ENCODE measurements at regions not wholly inside any gene's neighbourhood (a gene's known extent, or its start where the extent isn't known, plus 50 kb on each side); places are given as distances from the start of the nearest gene placed in this dataset.

DNA sequence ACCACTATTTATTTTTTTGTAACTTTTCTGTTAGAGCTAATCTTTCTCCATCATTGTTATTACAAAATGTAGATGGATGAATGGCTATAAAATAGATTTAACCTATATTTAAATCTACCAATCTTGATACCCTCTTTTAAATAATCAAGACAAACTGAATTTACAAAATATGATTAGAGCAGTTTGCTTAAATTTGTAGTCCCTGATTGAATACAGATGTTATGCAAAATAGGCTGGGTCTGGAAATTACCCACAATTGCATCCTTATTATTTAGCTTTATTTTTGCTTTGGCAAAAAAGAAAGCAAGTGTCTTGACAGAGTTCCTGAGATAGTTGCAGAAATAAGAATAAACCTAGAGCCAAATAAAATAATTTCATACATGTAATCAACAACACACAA lies 352.8 kb downstream of the KLF12 start:
- H3K27ac Mint-ChIP-seq = no peak overlapping the region
- Histone ChIP-seq H3K27me3 (ENCODE audit: control insufficient read depth in 1 of 2, insufficient read depth in 2 of 2, low read length in 2 of 2) (no peaks in the 10 kb centered on the region), H3K27ac (ENCODE audit: low read depth in 1 of 2, low read length in 2 of 2) (no peak overlapping the region), H3K4me3 (ENCODE audit: low read length) (no peak overlapping the region), H3K4me1 (ENCODE audit: insufficient read depth, low read length) (no peaks in the 10 kb centered on the region), H3K36me3 (ENCODE audit: insufficient read depth, low read length) (peaks cover 33% of the 10 kb centered on the region), H3K9me3 (ENCODE audit: control insufficient read depth in 1 of 2, insufficient read depth in 1 of 2, low read length in 2 of 2) (peaks cover 0 to 7% of the 10 kb centered on the region in 2 experiments)
- POLR2A ChIA-PET = interaction anchor here (0.6 kb wide), 1 partner anchor 331 kb away, joined by 3 read pairs; no protein-coding TSS in a partner anchor
- TF ChIP-seq, protein P1, sequence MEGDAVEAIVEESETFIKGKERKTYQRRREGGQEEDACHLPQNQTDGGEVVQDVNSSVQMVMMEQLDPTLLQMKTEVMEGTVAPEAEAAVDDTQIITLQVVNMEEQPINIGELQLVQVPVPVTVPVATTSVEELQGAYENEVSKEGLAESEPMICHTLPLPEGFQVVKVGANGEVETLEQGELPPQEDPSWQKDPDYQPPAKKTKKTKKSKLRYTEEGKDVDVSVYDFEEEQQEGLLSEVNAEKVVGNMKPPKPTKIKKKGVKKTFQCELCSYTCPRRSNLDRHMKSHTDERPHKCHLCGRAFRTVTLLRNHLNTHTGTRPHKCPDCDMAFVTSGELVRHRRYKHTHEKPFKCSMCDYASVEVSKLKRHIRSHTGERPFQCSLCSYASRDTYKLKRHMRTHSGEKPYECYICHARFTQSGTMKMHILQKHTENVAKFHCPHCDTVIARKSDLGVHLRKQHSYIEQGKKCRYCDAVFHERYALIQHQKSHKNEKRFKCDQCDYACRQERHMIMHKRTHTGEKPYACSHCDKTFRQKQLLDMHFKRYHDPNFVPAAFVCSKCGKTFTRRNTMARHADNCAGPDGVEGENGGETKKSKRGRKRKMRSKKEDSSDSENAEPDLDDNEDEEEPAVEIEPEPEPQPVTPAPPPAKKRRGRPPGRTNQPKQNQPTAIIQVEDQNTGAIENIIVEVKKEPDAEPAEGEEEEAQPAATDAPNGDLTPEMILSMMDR (IDR thresholded peaks at IDR 0.05) = no peak
- H3K36me3 Mint-ChIP-seq (ENCODE audit: low read depth) = peaks cover 84% of the 10 kb centered on the region
- H3K9me3 Mint-ChIP-seq = peaks cover 4% of the 10 kb centered on the region
- H3K4me3 Mint-ChIP-seq = no peak overlapping the region
- no peaks in the 10 kb centered on the region for H3K27me3 Mint-ChIP-seq
- H3K4me1 Mint-ChIP-seq (ENCODE audit: low read depth) = peaks cover 49% of the 10 kb centered on the region
- DNase-seq (no peak), ATAC-seq (ENCODE audit: poor library complexity) (no peak)
- intact Hi-C loops (cut with DNase I, micrococcal nuclease) = no loop called here
- CTCF ChIA-PET = interaction anchor here (1.2 kb wide), 1 partner anchor 14 kb away, joined by 5 read pairs; no protein-coding TSS in a partner anchor

DNA sequence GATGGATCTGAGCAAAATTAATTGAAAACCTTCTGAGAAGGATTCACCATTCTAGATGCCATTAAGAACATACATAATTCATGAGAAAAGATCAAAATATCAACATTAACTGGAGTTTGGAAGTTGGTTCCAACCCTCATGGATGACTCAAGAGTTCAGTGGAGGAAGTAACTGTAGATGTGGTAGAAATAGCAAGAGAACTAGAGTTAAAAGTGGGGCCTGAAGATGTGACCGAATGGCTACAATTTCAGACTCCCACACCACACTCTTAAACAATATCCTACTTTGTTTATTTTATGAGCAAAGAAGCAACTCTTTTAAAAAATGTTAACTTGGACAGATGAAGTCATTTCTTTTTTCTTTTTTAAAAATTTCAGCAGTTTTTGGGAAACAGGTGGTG lies 354.3 kb downstream of the KLF12 start:
- peak overlapping the region; percentile 10 for H3K27ac Mint-ChIP-seq
- H3K9me3 Mint-ChIP-seq = peaks cover 4% of the 10 kb centered on the region
- CTCF ChIA-PET = no interaction called here
- peaks cover 39% of the 10 kb centered on the region for H3K4me1 Mint-ChIP-seq (ENCODE audit: low read depth)
- Histone ChIP-seq H3K27me3 (ENCODE audit: control insufficient read depth in 1 of 2, insufficient read depth in 2 of 2, low read length in 2 of 2) (no peaks in the 10 kb centered on the region), H3K36me3 (ENCODE audit: insufficient read depth, low read length) (peaks cover 38% of the 10 kb centered on the region), H3K27ac (ENCODE audit: low read depth in 1 of 2, low read length in 2 of 2) (no peak overlapping the region), H3K4me1 (ENCODE audit: insufficient read depth, low read length) (no peaks in the 10 kb centered on the region), H3K4me3 (ENCODE audit: low read length) (no peak overlapping the region), H3K9me3 (ENCODE audit: control insufficient read depth in 1 of 2, insufficient read depth in 1 of 2, low read length in 2 of 2) (peaks cover 0 to 7% of the 10 kb centered on the region in 2 experiments)
- DNase-seq = no peak
- no peaks in the 10 kb centered on the region for H3K27me3 Mint-ChIP-seq
- POLR2A ChIA-PET = no interaction called here
- ATAC-seq (ENCODE audit: poor library complexity) = no peak
- H3K36me3 Mint-ChIP-seq (ENCODE audit: low read depth) = peaks cover 85% of the 10 kb centered on the region
- TF ChIP-seq, protein P1 (IDR thresholded peaks at IDR 0.05) = no peak
- no peak overlapping the region for H3K4me3 Mint-ChIP-seq
- intact Hi-C loops (cut with DNase I, micrococcal nuclease) = no loop called here

DNA sequence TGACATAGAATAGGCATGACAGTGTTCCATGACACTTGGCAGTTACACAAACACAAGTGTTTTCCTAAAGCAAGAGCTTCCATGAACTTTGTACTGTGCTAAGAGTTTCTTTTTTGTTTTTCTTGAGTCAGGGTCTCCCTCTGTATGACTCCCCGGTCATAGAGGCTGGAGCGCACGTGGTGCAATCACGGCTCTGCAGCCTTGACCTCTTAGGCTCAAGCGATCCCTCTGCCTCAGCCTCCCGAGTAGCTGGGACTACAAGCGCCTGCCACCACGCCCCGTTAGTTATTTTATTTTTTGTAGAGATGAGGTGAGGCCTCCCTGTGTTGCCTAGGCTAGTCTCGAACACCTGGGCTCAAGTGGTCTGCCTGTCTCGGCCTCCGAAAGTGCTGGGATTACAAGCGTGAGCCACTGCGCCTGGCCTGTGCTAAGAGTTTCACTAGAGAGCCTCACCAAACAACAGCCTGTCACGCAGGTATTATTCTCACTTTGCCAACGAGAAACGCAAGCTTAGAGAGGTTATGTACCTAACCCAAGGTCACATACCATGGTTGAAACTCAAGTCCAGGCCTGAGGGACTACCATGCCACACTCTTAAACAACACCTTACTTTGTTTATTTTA lies 355.9 kb downstream of the KLF12 start:
- TF ChIP-seq, protein P1 (IDR thresholded peaks at IDR 0.05) = no peak
- intact Hi-C loops (cut with DNase I, micrococcal nuclease) = no loop called here
- Mint-ChIP-seq H3K4me1 (ENCODE audit: low read depth) (peaks cover 40% of the 10 kb centered on the region), H3K27ac (no peak overlapping the region), H3K27me3 (no peaks in the 10 kb centered on the region), H3K4me3 (no peak overlapping the region), H3K36me3 (ENCODE audit: low read depth) (peaks cover 88% of the 10 kb centered on the region), H3K9me3 (peaks cover 4% of the 10 kb centered on the region)
- DNase-seq (no peak), ATAC-seq (ENCODE audit: poor library complexity) (no peak)
- H3K9me3 ChIP-seq (ENCODE audit: control insufficient read depth in 1 of 2, insufficient read depth in 1 of 2, low read length in 2 of 2) = peaks cover 0 to 7% of the 10 kb centered on the region in 2 experiments
- no peak overlapping the region for H3K27ac ChIP-seq (ENCODE audit: low read depth in 1 of 2, low read length in 2 of 2)
- H3K27me3 ChIP-seq (ENCODE audit: control insufficient read depth in 1 of 2, insufficient read depth in 2 of 2, low read length in 2 of 2) = no peaks in the 10 kb centered on the region
- H3K4me3 ChIP-seq (ENCODE audit: low read length) = no peak overlapping the region
- H3K4me1 ChIP-seq (ENCODE audit: insufficient read depth, low read length) = peaks cover 4% of the 10 kb centered on the region
- peaks cover 46% of the 10 kb centered on the region for H3K36me3 ChIP-seq (ENCODE audit: insufficient read depth, low read length)
- POLR2A ChIA-PET = interaction anchor here (1.4 to 1.6 kb wide), 3 partner anchors 9 to 13 kb away, joined by 3 to 11 read pairs (median 3); no protein-coding TSS in a partner anchor
- CTCF ChIA-PET = interaction anchor here (1.3 kb wide), 1 partner anchor 11 kb away, joined by 3 read pairs; no protein-coding TSS in a partner anchor
